NCI-H526 treated with DMSO at 0.1 percent for 48 hours (cell line): ENCODE measurements at regions not wholly inside any gene's neighbourhood (a gene's known extent, or its start where the extent isn't known, plus 50 kb on each side); places are given as distances from the start of the nearest gene placed in this dataset.
A peak's percentile ranks its signal among the peaks of the same experiment; 100 is the strongest.
"Not testable (repeated sequence)": the region's sequence is repeated elsewhere in the genome, so short reads cannot be mapped to it uniquely, and the experiment has no call there.

Experiments
- DNase-seq: peaks from one replicate; lab custom pipeline; 2025; lab: John Stamatoyannopoulos, UW

DNA sequence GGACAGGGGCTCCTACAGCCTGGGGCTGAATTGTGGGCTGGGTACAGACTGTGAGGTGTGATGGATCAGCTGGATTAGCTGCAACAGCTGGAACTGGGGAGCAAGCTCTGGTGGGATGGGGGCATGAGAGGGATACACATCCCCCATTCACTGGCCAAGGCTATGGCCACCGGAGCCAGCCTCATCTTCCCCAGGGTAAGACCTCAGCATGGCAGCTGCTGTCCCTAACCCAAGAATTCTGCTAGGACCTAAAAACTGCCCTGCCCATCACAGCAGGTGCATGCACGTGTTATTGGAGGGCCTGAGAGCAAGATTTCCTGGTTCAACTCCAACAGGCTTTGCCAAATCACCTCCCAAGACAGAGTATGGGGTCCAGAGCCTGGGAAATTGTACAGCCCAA lies 258.6 kb upstream of the AGTR2 start:
- DNase-seq: no peak

DNA sequence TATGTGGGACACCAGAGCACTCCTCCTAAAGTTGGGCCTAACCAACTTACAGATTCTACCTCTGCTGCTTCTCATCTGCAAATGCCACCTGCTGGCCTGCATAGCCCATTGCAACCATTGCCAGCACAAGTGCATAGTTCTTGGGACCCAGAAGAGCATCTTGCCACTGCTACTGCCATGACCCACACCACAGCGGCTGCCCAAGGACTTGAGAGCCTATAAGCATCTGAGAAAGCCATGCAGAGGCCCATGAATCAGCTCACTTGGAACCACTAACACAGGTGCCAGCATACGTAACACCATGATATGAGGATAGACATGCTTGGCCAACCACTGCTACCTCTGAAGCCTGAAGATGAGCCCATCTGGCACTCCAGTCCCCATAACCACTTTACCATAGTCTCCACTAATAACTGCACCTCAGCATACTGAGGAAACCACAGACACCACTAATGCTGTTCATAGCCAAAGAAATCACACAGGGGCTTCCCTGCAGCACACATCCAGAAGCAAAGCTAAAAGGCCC lies 258.1 kb upstream of the AGTR2 start:
- DNase-seq: no peak

DNA sequence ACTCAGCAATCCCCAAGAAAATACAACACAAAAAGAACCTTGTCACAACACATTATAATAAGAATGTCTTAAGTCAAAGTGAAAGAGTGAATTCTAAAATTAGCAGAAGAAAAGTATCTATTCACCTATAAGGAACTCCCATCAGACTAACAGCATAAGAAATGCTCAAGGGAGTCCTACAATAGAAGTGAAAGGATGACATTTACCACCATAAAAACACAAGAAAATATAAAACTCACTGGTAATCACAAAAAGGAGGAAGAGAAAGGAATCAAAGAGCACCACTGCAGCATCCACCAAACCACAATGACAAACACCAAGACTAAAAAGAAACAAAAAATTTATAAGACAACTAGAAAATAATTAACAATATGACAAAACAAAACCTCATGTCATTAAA lies 257.0 kb upstream of the AGTR2 start:
- DNase-seq: no peak

DNA sequence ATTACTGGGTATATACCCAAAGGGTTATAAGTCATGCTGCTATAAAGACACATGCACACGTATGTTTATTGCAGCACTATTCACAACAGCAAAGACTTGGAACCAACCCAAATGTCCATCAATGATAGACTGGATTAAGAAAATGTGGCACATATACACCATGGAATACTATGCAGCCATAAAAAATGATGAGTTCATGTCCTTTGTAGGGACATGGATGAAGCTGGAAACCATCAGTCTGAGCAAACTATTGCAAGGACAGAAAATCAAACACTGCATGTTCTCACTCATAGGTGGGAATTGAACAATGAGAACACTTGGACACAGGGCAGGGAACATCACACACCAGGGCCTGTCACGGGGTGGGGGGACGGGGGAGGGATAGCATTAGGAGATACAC lies 254.9 kb upstream of the AGTR2 start:
- not testable (repeated sequence) for DNase-seq

DNA sequence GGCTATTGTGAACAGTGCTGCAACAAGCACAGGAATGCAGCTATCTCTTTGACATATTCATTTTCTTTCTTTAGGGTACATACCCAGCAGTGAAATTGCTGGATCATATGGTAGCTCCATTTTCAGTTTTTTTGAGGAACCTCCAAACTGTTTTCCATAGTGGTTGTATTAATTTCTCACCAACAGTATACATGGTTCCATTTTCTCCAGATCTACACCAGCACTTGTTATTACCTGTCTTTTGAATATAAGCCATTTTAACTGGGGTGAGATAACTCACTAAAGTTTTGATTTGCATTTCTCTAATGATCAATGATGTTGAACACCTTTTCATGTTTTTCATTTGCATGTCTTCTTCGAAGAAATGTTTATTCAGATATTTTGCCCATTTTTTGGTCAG lies 241.1 kb upstream of the AGTR2 start:
- DNase-seq: no peak

DNA sequence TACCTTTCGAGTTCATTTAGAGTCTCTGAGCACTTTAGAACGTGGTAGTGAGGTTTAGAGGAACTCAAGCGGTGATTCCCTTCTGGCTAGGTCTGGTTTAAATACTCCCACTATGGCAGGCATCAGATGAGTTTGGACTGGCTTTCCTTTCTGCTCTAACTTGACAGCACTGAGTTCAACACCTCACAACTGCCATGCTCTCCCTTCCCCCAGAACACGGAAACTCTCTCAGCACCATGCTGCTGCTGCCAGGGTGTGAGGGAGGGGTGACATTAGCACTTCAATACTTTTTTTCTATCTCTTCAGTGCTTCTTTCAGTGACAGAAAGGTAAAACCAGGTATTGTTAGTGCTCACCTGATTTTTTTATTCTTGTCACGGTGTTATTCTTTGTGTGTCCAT lies 234.5 kb upstream of the AGTR2 start:
- DNase-seq: no peak

DNA sequence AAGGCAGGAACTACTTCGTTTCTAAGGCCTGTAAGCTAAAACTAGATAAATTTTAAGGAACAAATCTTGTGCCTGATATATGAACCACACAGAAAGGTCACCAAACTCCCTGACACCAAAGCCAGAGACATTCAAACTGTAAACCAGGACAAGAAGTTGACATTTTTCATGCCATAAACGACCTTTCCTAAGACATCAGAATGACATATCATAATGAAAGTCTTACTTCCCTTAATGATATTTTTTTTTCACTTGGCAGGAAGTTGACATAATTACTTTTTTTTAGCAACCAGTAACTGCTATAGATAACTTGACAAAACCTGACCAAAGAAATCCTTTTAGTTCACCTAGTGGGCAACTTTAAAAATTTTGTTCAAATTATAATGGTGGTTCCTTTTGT lies 231.5 kb upstream of the AGTR2 start:
- no peak for DNase-seq

DNA sequence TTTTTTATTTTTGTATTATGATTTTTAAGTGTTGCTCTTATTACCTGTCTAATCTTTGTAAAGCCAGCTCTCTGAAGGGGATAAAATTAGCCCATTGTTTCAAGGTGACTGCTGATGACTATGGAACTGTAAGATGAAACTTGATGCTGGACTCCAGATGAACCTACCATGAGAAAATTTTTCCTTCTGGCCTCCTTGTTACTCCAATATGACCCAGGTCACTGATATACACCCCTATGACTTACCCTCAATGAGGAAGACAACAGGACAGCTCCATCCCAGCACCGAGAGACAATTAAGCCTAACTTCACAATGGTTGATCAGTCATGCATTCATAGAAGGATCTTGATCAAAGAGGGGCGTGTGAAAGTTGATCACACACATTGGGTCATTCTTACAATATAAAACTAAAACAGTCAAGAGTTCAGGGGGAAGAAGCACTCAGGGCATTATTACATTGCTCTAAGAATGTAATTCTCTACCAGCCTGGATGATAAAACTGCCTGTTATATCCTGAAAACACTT lies 230.8 kb upstream of the AGTR2 start:
- DNase-seq: no peak

DNA sequence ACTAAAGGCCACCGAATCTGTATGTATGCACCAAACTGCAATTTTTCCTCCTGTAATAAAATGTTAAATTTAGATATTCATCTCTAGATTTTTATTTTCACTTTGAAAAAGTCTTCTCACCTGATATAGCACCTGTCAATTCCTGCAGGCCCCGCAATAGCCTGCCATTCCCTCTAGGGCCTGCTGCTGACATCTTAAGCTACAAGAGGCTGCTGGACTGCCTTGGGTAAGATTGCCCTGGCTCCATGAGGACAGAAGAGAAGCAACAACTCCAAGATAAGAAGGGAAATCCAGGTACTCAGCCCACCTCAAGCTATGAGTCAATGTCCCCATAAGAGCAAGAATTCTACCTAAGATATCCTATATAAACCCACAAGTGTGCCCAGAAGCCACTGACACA lies 230.2 kb upstream of the AGTR2 start:
- no peak for DNase-seq

DNA sequence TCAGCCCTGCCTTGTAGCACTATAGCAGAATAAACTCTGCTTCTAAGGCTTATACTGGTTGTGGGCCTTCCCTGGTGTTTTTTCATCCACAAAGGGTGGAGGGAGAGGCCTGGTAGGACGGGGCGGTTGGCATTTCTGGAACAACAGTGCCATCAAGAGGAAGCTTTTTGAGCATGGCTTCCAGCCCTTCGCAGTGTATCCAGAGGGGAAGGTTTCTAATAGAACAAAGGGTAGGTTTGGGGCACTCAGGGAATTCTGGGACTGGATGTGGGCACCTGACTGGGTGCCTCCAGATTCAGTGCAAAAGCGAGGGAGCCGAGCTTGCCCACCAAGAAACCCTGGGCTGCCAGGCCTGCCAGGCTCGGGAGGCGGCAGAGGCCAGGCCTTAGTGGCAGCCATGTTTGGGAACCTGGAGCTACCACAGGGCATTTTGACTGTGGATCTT lies 229.6 kb upstream of the AGTR2 start:
- peak; percentile 49 for DNase-seq

DNA sequence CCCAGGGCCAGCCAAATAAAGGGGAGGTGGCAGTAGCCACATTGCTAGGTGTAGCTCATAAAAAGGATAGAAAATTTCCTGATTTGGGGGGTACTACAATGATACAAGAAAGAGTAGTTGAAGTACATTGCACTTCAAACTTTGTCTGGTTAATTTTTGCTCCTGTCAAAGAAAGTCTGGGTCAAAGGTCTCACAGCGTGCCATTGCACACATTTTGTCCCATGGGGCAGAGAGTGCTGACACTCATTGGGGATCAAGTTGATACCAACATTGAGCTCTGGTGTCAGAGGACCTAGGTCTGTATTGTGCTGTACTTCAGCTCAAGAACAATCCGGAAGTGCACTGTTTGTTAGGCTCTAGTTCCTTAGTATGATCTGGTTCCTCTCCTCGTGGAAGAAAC lies 229.2 kb upstream of the AGTR2 start:
- no peak for DNase-seq

DNA sequence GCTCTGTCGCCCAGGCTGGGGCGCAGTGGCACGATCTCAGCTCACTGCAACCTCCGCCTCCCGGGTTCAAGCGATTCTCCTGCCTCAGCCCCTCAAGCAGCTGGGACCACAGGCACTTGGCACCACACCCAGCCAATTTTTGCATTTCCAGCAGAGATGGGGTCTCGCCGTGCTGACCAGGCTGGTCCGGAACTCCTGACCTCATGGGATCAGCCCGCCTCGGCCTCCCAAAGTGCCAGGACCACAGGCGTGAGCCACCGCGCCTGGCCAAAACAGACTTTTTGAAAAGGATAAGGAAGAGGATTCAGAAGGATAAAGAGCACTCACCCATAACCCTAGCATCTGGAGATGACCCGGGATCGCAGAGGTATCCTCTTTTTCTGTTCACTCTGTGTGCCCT lies 224.5 kb upstream of the AGTR2 start:
- no peak for DNase-seq

DNA sequence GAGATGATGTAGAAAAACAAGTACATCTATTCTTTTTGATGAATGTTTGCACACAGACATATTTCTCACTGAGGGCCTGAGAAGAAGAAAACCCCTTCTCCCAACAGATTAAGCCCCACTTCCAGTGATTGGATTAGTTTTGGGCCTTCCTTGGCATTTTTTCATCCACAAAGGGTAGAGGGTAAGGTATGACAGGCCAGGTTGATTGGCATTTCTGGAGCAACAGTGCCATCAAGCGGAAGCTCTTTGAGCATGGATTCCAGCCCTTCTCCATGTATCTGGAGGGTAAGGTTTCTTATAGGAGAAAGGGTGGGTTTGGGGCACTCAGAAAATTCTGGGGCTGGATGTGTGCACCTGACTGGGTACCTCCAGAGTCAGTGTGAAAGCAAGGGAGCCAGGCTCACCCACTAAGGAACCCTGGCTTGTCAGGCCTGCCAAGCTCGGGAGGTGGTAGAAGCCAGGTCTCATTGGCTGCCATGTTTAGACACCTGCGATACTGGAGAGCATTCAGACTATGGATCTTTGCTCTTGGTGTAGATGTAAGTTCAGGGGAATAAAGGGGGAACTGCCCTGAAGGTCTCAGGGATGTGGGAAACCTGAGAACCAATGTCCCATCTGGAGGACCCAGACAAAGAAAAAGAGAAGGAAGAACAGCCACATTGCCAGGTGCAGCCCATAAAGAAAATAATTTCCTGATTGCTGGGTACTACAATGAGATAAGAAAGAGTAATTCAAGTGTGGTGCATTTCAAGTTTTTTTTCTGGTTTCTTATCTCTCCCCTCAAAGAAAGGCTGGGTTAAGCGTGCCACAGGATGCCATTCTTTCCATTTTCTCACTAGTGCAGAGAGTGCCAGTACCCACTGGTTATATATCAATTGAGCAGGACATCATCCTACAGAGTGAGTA lies 222.3 kb upstream of the AGTR2 start:
- no peak for DNase-seq

DNA sequence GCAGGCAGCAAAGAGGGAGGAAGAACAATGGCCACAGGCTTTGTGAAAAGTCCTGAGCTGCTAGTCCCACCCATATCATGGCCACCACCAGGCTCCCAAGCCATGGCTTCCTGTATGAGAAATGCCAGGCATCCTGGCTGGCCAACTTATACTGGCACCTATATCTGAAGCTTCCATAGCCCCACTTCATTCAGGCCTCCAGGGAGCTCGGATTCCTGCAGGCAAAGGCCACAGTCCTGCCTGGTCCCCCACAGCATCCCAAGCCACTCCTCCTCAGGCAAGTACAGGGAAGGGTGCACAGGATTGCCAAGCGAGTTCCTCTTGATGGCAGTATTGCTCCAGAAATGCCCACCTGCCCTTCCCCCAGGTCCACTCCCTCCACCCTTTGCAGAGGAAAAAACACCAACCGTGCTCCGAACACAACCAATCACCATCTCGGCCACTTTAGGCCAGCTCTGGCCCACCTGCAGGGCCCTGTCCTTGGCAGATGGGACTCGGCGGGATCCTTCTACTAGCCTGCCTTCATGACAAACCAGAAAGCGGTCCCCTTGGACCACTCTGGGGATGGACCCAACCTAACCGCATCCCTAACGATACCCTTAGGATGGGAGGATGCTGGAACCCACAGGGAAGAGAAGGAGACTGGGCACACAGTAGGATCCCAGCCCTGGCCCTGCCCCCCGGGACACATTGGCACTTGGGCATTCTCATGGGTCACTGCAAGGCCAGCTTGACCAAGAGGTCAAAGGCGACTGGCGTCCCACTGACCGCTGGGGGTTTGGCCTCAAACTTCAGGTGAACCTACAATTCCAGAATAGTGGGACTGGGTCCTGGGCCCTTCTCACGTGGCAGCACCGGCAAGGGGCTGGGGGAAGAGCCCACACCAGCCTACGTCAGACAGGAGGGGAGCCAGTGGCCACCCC lies 220.4 kb upstream of the AGTR2 start:
- peak; percentile 5 for DNase-seq

DNA sequence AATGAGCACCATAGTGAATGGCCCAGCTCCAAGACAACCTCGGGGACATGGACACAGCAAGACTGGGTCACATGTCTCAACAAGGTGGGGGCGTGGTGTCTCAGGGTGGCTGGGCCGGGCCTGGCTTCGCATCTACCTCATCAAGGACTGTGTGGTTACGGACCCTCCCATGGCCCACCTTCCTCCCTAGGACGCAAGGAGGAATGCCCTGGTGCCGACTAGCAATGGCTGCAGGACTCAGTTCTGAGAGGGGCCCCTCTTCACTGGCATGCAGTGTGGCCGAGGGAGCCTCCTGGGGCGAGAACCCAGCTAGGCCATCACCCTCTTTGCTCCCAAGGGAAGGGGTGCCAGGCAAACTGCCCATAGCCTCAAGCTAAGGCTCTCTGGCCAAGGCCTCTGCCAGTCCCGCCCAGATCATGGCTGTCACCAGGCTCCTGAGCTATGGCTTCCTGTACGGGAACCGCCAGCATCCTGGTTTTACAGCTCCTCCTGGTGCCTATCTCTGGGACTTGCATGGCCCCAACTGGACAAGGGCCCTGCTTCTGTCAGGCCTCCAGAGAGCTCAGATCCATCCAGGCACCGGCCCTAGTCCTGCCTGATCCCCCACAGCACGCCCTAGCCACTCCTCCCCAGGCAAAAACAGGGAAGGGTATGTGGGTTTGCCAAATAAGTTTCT lies 218.0 kb upstream of the AGTR2 start:
- no peak for DNase-seq

DNA sequence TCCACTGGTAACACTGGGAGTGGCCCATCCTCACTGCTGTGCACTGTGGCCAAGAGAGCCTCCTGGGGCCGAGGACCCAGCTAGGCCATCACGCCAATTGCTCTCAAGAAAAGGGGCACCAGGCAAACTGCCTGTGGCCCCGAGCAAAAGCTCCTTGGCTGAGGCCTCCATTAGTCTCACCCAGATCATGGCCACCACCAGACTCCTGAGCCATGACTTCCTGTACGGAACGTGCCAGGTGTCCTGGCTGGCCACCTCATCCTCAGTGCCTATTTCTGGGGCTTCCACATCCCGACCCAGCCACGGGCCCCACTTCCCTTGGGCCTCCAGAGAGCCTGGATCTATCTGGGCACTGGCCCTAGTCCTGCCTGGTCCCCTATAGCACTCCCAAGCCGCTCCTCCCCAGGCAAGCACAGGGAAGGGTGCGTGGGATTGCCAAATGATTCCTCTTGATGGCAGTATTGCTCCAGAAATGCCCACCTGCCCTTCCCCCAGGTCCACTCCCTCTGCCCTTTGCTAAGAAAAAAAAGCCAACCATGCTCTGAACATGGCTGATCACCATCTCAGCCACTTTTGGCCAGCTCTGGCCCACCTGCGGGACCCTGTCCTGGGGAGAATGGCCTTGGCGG lies 212.6 kb upstream of the AGTR2 start:
- DNase-seq: no peak

DNA sequence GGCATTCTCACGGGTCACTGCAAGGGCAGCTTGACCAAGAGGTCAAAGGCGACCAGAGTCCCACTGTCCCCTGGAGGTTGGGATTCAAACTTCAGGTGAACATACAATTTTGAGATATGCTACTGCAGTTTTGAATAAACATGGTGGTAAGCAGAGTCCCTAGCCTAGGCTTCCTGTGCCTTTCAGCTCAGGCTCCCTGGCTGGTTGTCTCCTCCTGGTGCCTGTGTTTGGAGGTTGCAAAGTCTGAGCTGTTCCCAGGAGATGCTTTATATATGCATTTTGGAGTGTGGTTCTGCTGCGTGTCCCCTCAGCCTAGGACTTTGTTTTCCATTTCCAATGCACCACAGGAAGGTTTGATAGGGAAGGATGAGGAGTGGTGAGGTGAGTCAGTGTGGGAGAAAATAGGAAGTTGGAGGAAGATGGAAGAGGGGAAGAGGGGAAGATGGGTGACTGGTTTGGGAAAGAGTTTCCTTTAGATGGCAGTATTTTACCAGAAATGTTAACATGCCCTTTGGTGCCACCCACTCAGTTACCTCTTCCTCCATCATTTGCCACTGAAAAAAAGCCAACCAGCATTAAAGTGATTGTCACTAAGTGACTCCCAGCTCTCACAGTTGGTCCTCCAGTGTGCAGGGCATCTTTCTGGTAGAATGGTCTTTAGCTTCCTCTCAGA lies 211.7 kb upstream of the AGTR2 start:
- no peak for DNase-seq

DNA sequence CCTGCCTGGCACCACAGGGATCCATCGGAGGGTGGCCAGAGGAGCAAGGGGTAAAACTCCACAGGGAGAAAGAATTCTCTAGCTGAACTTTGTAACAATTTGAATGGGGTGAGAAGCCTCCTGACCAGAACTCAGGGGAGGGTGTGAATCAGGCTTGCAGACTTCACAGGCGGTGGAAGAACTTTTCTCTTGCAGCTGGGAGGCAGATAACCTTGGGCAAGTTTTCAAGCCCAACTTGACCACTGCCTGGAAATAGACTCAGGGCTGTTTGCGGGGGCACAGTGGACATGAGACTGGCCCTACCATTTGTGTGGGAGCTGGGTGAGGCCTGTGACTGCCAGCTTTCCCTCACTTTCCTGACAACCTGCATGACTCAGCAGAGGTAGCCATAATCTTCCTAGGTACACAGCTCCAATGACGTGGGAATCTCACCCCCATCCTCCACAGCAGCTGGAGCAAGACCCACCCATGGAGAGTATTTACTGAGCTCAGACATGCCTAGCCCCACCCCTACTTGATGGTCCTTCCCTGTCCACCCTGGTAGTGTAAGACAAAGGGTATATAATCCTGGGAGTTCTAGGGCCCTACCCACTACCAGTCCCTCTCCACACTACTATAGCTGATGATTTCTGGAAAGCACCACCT lies 210.0 kb upstream of the AGTR2 start:
- no peak for DNase-seq

DNA sequence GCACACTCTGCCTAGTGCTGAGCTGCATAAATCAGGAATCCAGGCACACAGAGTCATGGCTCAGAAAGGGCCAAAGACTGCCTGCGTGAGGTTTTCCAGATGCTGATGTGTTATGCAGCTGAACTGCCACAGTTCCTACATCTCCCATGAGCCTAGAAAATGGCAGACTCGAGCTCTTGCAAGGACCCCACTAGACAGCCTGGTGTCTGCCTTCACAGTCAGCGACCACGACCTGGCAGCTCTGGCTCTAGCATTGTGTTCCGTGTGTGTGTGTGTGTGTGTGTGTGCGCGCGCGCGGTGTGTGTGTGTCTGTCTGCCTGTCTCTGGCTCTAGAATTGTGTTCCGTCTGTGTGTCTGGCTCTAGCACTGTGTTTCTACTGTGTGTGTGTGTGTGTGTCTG lies 203.6 kb upstream of the AGTR2 start:
- DNase-seq: no peak
